ENCODE measurements at regions not wholly inside any gene's neighbourhood (a gene's known extent, or its start where the extent isn't known, plus 50 kb on each side); places are given as distances from the start of the nearest gene placed in this dataset.

GRCh38 chr13:29937841-29938240, 87.4 kb upstream of the UBL3 start:
- no peak for ATAC-seq
- DNase-seq, result no peak
- peaks cover 0 to 14% (median 0%) of the 10 kb centered on the region in 9 donors for H3K4me1 ChIP-seq
- no peak overlapping the region for H3K4me3 ChIP-seq
- H3K27me3 ChIP-seq, result peaks cover 0 to 23% (median 7%) of the 10 kb centered on the region in 7 donors
- intact Hi-C loops (cut with DNase I), result loop anchor here in 1 of 10 donors (10.0 kb wide), 1 partner anchor 167 kb away; no protein-coding TSS in a partner anchor
- 79 to 81% methylated on average over 4 of the region's 4 CpGs for WGBS, 2 donors
- TF ChIP-seq, protein P1, sequence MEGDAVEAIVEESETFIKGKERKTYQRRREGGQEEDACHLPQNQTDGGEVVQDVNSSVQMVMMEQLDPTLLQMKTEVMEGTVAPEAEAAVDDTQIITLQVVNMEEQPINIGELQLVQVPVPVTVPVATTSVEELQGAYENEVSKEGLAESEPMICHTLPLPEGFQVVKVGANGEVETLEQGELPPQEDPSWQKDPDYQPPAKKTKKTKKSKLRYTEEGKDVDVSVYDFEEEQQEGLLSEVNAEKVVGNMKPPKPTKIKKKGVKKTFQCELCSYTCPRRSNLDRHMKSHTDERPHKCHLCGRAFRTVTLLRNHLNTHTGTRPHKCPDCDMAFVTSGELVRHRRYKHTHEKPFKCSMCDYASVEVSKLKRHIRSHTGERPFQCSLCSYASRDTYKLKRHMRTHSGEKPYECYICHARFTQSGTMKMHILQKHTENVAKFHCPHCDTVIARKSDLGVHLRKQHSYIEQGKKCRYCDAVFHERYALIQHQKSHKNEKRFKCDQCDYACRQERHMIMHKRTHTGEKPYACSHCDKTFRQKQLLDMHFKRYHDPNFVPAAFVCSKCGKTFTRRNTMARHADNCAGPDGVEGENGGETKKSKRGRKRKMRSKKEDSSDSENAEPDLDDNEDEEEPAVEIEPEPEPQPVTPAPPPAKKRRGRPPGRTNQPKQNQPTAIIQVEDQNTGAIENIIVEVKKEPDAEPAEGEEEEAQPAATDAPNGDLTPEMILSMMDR (IDR thresholded peaks at IDR 0.05), result no peak
- H3K27ac ChIP-seq, result no peak overlapping the region
- H3K9me3 ChIP-seq, result no peaks in the 10 kb centered on the region
- H3K36me3 ChIP-seq, result no peaks in the 10 kb centered on the region

DNA sequence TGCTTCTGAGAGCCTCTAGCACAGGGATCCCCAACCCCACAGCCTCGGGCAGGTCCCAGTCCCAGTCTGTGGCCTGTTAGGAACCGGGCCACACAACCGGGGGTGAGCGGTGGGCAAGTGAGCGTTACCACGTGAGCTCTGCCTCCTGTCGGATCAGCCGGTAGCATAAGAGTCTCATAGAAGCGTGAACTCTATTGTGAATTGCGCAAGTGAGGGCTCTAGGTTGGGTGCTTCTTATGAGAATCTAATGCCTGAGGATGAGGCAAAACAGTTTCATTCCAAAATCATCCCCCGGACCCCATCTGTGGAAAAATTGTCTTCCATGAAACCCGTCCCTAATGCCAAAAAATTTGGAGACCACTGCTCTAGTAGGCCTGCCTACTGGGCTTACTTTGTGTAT, 87.0 kb upstream of the UBL3 start:
- H3K9me3 ChIP-seq, result peaks cover 0 to 3% (median 0%) of the 10 kb centered on the region in 11 donors
- no peaks in the 10 kb centered on the region for H3K36me3 ChIP-seq
- DNase-seq (no peak), ATAC-seq (no peak)
- peak overlapping the region in 1 of 10 donors; percentile 10 for H3K27ac ChIP-seq
- TF ChIP-seq, protein P1 (IDR thresholded peaks at IDR 0.05), result no peak
- no peak overlapping the region for H3K4me3 ChIP-seq
- peaks cover 0 to 23% (median 7%) of the 10 kb centered on the region in 7 donors for H3K27me3 ChIP-seq
- intact Hi-C loops (cut with DNase I), result loop anchor here in 1 of 10 donors (10.0 kb wide), 1 partner anchor 167 kb away; no protein-coding TSS in a partner anchor
- H3K4me1 ChIP-seq, result peaks cover 0 to 14% (median 0%) of the 10 kb centered on the region in 9 donors
- 90% methylated on average over 12 of the region's 12 CpGs for WGBS, 2 donors

DNA sequence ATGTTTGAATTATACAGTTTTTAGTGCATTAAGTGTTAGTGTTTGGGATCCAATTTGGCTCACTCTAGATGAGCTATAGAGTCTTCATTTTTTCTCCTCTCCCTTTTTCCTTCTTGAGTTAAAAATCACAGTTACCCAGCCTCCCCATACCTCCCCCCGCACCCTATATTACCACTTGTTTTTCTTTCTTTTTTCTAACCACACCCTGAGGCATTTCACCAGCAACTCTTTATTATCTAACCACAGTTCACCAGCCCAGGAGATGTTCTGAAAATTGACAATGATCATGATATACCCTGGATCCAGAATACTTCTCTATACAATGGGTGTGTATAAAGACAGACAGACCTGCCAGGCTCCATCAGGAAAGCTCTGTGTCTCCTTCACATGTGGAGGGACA, 86.5 kb upstream of the UBL3 start:
- intact Hi-C loops (cut with DNase I), result loop anchor here in 1 of 10 donors (10.0 kb wide), 1 partner anchor 168 kb away; no protein-coding TSS in a partner anchor
- Histone ChIP-seq H3K4me3 (no peak overlapping the region), H3K36me3 (no peaks in the 10 kb centered on the region), H3K27me3 (peaks cover 0 to 23% (median 7%) of the 10 kb centered on the region in 7 donors), H3K4me1 (peaks cover 0 to 14% (median 0%) of the 10 kb centered on the region in 9 donors), H3K27ac (peak overlapping the region in 1 of 10 donors; percentile 10), H3K9me3 (peaks cover 0 to 7% (median 0%) of the 10 kb centered on the region in 11 donors)
- DNase-seq, result no peak
- TF ChIP-seq, protein P1 (IDR thresholded peaks at IDR 0.05), result no peak
- 94 to 100% methylated on average over 1 of the region's 1 CpG for WGBS, 2 donors
- ATAC-seq, result no peak

GRCh38 chr13:29936051-29936813, 85.8 kb upstream of the UBL3 start:
- H3K4me3 ChIP-seq, result peak overlapping the region in 1 of 10 donors; percentile 27
- H3K27ac ChIP-seq, result peak overlapping the region in 1 of 10 donors; percentile 26
- intact Hi-C loops (cut with DNase I), result loop anchor here in 1 of 10 donors (10.0 kb wide), 1 partner anchor 169 kb away; no protein-coding TSS in a partner anchor
- H3K9me3 ChIP-seq, result peaks cover 0 to 8% (median 0%) of the 10 kb centered on the region in 11 donors
- TF ChIP-seq, protein P1 (IDR thresholded peaks at IDR 0.05), result no peak
- H3K4me1 ChIP-seq, result peaks cover 0 to 14% (median 0%) of the 10 kb centered on the region in 9 donors
- WGBS, 2 donors, result 37% methylated on average over 13 of the region's 13 CpGs
- peaks cover 0 to 23% (median 7%) of the 10 kb centered on the region in 7 donors for H3K27me3 ChIP-seq
- ATAC-seq, result peak in 2 of 8 donors; percentile 37 to 50
- H3K36me3 ChIP-seq, result no peaks in the 10 kb centered on the region
- DNase-seq, result no peak
